Glutamatergic neuron (in vitro differentiated cells): ENCODE measurements at regions not wholly inside any gene's neighbourhood (a gene's known extent, or its start where the extent isn't known, plus 50 kb on each side); places are given as distances from the start of the nearest gene placed in this dataset.

Experiments used
- DNase-seq: peaks from one replicate; pipeline ENCODE4 v3.0.0; 2022
- H3K27ac Mint-ChIP-seq: one replicate; pipeline ENCODE4 v1.8.0; 2020; ENCODE audit warnings: mild to moderate bottlenecking, mixed read lengths, inconsistent platforms; ENCODE audit not compliant: unreplicated experiment
- H3K27me3 Mint-ChIP-seq: one replicate; pipeline ENCODE4 v1.8.0; 2020; ENCODE audit warnings: mild to moderate bottlenecking, moderate library complexity, mixed read lengths, inconsistent platforms; ENCODE audit not compliant: unreplicated experiment
- H3K36me3 Mint-ChIP-seq: one replicate; pipeline ENCODE4 v1.8.0; 2020; ENCODE audit warnings: mild to moderate bottlenecking, mixed read lengths, inconsistent platforms; ENCODE audit not compliant: unreplicated experiment
- H3K4me1 Mint-ChIP-seq: one replicate; pipeline ENCODE4 v1.8.0; 2020; ENCODE audit warnings: mild to moderate bottlenecking, low read depth, mixed read lengths, inconsistent platforms; ENCODE audit not compliant: unreplicated experiment
- H3K4me3 Mint-ChIP-seq: one replicate; pipeline ENCODE4 v1.8.0; 2020; ENCODE audit warnings: mild to moderate bottlenecking, mixed read lengths, inconsistent platforms; ENCODE audit not compliant: unreplicated experiment
- H3K9me3 Mint-ChIP-seq: one replicate; pipeline ENCODE4 v1.8.0; 2020; ENCODE audit warnings: mild to moderate bottlenecking, moderate library complexity, mixed read lengths, inconsistent platforms; ENCODE audit not compliant: unreplicated experiment
- CTCF ChIP-seq: fragments of 200-600 bp; sonication (generic); IDR thresholded peaks from one replicate; pipeline ENCODE4 v1.5.0; 2021; ENCODE audit not compliant: partially characterized antibody, unreplicated experiment

DNA sequence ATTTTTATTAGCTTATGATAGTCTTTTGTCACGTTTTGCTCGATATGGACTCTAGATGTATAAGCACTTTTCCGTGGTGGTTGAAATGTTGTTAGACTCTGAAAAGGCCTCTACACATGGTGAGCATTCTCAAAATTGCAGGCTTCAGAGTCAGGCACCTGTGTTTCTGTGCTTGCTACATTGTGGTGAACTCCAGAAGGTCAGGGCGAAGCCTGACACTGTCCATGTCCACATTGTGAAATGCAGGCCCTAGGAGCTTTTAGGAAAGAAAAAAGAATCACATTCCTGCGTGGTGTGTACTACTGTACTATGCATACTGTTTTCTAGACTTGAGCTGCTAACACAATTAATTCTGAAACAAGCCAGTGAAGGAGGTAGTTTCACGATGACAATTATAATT, 86.3 kb downstream of the HS3ST1 start:
- Mint-ChIP-seq H3K27ac (no peak overlapping the region), H3K9me3 (peaks cover 1% of the 10 kb centered on the region), H3K27me3 (no peaks in the 10 kb centered on the region), H3K4me3 (no peak overlapping the region), H3K4me1 (peaks cover 13% of the 10 kb centered on the region), H3K36me3 (no peaks in the 10 kb centered on the region)
- DNase-seq = no peak
- TF ChIP-seq CTCF = no peak

- Mint-ChIP-seq H3K36me3 (no peaks in the 10 kb centered on the region), H3K9me3 (peaks cover 1% of the 10 kb centered on the region), H3K27ac (no peak overlapping the region), H3K4me1 (peaks cover 13% of the 10 kb centered on the region), H3K27me3 (no peaks in the 10 kb centered on the region), H3K4me3 (no peak overlapping the region)
- TF ChIP-seq CTCF = no peak
- no peak for DNase-seq
These were observed 87.2 kb downstream of the HS3ST1 start for GRCh38 chr4:11341337-11342043.

DNA sequence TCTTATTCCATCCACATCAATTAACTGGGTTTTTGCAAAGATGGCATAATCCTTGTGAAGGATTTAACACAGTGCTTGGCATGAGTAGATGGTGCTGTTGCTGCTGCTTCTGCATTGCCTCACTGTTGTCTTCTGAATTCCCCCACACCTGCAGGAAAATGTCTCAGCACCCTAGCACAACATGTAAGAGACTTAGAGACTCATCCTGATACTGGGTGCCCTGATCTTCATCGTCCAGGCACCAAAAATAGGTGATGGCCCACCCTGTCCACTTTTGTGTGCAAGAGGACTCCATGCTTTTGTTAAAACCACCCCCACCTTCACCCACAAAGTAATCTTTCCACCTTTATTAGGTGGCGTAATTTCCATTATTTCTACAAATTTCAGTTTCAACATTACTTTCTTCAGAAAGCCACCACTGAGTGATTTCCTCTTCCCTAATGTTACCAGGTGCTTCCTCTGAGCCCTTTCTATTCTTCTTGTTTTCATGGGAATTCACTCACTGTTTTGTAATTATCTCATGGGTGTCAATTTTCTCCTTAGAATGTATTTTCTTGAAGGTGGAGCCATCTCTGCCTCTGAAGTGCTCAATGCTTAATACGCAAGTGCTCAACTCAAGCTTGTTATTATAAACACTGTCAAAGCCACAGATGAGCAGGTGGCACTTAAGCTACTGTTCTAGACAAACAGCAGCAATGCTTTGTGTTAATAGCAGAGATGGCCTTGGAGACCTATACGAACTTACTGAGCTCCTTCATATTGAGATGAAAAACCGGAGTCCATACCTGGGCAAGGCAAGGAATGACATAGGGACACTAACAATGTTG, 89.5 kb downstream of the HS3ST1 start:
- no peak for DNase-seq
- no peak overlapping the region for H3K27ac Mint-ChIP-seq
- no peaks in the 10 kb centered on the region for H3K36me3 Mint-ChIP-seq
- H3K4me3 Mint-ChIP-seq = no peak overlapping the region
- H3K9me3 Mint-ChIP-seq = peaks cover 1% of the 10 kb centered on the region
- H3K4me1 Mint-ChIP-seq = peaks cover 8% of the 10 kb centered on the region
- H3K27me3 Mint-ChIP-seq = peaks cover 2% of the 10 kb centered on the region
- no peak for TF ChIP-seq CTCF

GRCh38 chr4:11337287-11337686, 91.4 kb downstream of the HS3ST1 start:
- peaks cover 1% of the 10 kb centered on the region for H3K9me3 Mint-ChIP-seq
- H3K4me3 Mint-ChIP-seq = no peak overlapping the region

More at GRCh38 chr4:11337287-11337686, 91.4 kb downstream of the HS3ST1 start:
- Mint-ChIP-seq H3K27ac (no peak overlapping the region), H3K27me3 (peaks cover 2% of the 10 kb centered on the region), H3K36me3 (no peaks in the 10 kb centered on the region), H3K4me1 (peaks cover 3% of the 10 kb centered on the region)
- TF ChIP-seq CTCF = no peak
- DNase-seq = no peak
